ENCODE measurements at regions not wholly inside any gene's neighbourhood (a gene's known extent, or its start where the extent isn't known, plus 50 kb on each side); places are given as distances from the start of the nearest gene placed in this dataset.

DNA sequence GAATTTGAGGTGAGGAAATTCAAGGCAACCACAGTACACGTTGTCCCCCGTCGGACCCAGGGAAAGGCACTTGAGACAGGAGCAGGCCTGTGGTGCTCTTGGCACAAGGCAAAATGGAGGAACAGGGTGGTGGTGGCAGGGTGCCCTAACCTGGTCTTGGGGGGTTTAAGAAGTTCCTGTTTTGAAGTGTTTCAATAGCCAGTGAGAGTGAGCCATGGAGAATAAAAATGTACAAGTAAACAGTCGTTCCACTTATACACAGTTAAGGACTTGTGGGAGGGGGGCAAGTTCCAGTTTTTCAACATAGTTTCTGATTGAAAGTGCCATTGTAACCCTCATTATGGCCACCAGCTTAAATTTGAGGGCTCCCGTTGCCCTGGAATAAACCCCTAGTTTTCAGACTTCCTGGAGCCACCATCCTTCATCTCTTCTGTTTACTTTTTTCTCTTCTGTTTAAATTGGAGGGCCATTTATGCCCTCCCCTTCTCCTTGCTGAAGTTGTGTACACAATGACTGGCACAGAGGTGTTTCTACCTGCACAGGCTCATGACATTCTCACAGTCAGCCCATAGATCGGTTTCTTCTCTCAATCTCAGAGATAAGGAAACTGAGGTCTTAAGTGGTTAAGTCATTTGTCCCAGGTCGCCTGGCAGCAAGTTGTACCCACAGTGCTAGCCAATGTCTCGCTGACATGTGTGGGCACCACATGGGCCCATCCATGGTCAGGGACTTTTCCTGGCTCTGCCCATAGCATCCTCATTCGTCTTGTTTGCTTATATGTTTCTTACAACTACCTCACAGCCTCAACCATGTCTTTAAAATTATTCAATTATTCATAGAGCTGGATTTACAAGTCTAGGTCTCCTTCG is 66.0 kb upstream of the ST3GAL5 start (continued):
- TF ChIP-seq, protein P1, sequence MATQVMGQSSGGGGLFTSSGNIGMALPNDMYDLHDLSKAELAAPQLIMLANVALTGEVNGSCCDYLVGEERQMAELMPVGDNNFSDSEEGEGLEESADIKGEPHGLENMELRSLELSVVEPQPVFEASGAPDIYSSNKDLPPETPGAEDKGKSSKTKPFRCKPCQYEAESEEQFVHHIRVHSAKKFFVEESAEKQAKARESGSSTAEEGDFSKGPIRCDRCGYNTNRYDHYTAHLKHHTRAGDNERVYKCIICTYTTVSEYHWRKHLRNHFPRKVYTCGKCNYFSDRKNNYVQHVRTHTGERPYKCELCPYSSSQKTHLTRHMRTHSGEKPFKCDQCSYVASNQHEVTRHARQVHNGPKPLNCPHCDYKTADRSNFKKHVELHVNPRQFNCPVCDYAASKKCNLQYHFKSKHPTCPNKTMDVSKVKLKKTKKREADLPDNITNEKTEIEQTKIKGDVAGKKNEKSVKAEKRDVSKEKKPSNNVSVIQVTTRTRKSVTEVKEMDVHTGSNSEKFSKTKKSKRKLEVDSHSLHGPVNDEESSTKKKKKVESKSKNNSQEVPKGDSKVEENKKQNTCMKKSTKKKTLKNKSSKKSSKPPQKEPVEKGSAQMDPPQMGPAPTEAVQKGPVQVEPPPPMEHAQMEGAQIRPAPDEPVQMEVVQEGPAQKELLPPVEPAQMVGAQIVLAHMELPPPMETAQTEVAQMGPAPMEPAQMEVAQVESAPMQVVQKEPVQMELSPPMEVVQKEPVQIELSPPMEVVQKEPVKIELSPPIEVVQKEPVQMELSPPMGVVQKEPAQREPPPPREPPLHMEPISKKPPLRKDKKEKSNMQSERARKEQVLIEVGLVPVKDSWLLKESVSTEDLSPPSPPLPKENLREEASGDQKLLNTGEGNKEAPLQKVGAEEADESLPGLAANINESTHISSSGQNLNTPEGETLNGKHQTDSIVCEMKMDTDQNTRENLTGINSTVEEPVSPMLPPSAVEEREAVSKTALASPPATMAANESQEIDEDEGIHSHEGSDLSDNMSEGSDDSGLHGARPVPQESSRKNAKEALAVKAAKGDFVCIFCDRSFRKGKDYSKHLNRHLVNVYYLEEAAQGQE (IDR thresholded peaks at IDR 0.05; ENCODE audit: unreplicated experiment) = no peak
- no peak for TF ChIP-seq ZNF331 (CRISPR knock-in tag; IDR thresholded peaks at IDR 0.05; ENCODE audit: low read depth)

GRCh38 chr2:85954192-85954589 is 65.4 kb upstream of the ST3GAL5 start:
- no peak overlapping the region for H3K4me3 Mint-ChIP-seq
- H2AFZ ChIP-seq = no peak overlapping the region
- H3K27me3 ChIP-seq (ENCODE audit: insufficient read depth) = no peaks in the 10 kb centered on the region
- H3K9me3 Mint-ChIP-seq = peaks cover 1% of the 10 kb centered on the region; the same call in 1 of the 3 replicates
- peaks cover 19% of the 10 kb centered on the region for H3K4me1 Mint-ChIP-seq
- peaks cover 4% of the 10 kb centered on the region; the same call in 1 of the 2 replicates for H3K9me2 ChIP-seq (ENCODE audit: insufficient read depth)
- H3K27me3 Mint-ChIP-seq (ENCODE audit: insufficient read depth, low read depth, poor library complexity) = peaks cover 10% of the 10 kb centered on the region
- H3K4me1 ChIP-seq (ENCODE audit: insufficient read depth) = peaks cover 17% of the 10 kb centered on the region
- no peaks in the 10 kb centered on the region for H3F3A ChIP-seq (replicated peaks; ENCODE audit: low read depth)
- H3K36me3 Mint-ChIP-seq (ENCODE audit: low read depth) = no peaks in the 10 kb centered on the region
- H3K79me2 ChIP-seq (replicated peaks; ENCODE audit: insufficient read depth) = no peaks in the 10 kb centered on the region
- no peak overlapping the region for H3K27ac Mint-ChIP-seq
- no peaks in the 10 kb centered on the region for H4K20me1 ChIP-seq (replicated peaks; ENCODE audit: insufficient read depth)
- H3K36me3 ChIP-seq (ENCODE audit: insufficient read depth) = no peaks in the 10 kb centered on the region
- no peak overlapping the region for H3K4me2 ChIP-seq
- DNase-seq (ENCODE audit: low spot score) = no peak
- no peak overlapping the region for H3K4me3 ChIP-seq
- no peak for ATAC-seq
- H3K27ac ChIP-seq (ENCODE audit: low read depth) = no peak overlapping the region
- TF ChIP-seq CREB1 (CRISPR knock-in tag; IDR thresholded peaks at IDR 0.05; ENCODE audit: low read depth) = no peak
- no peak for TF ChIP-seq NANOG (IDR thresholded peaks at IDR 0.05; ENCODE audit: borderline replicate concordance)
- TF ChIP-seq STAT1 (IDR thresholded peaks at IDR 0.05; ENCODE audit: unreplicated experiment) = no peak
- TF ChIP-seq ETS1 (IDR thresholded peaks at IDR 0.05) = no peak
- TF ChIP-seq ZNF331 (CRISPR knock-in tag; IDR thresholded peaks at IDR 0.05; ENCODE audit: low read depth) = no peak
- TF ChIP-seq, protein P1 (IDR thresholded peaks at IDR 0.05; ENCODE audit: unreplicated experiment) = no peak
- TF ChIP-seq ZNF114 (CRISPR knock-in tag; IDR thresholded peaks at IDR 0.05) = no peak
- no peak for TF ChIP-seq EZH2phosphoT487 (IDR thresholded peaks at IDR 0.05; ENCODE audit: unreplicated experiment)
- TF ChIP-seq EZH2 (IDR thresholded peaks at IDR 0.05; ENCODE audit: low read depth, unreplicated experiment) = no peak
